ENCODE measurements at regions not wholly inside any gene's neighbourhood (a gene's known extent, or its start where the extent isn't known, plus 50 kb on each side); places are given as distances from the start of the nearest gene placed in this dataset.

DNA sequence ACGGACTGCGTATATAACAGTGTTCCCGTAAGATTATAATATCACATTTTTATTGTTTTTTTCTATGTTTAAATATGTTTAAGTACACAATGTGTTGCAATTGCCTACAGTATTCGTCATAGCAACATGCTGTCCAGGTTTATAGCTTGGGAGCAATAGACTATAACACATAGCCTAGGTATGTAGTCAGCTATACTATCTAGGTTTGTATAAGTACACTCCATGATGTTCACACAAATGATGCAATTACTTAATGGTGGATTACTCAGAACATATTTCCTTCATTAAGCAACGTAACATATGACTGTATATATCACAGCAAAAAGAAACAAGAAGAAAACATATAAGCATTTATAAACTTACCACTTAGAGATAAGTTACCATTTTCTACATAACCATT is 160.0 kb downstream of the CBLN1 start:
- no peak for DNase-seq

- DNase-seq = no peak
Measured at GRCh38 chr16:49120631-49121030, 161.0 kb downstream of the CBLN1 start.

GRCh38 chr16:49116873-49117272 is 164.8 kb downstream of the CBLN1 start:
- no peak for DNase-seq

DNA sequence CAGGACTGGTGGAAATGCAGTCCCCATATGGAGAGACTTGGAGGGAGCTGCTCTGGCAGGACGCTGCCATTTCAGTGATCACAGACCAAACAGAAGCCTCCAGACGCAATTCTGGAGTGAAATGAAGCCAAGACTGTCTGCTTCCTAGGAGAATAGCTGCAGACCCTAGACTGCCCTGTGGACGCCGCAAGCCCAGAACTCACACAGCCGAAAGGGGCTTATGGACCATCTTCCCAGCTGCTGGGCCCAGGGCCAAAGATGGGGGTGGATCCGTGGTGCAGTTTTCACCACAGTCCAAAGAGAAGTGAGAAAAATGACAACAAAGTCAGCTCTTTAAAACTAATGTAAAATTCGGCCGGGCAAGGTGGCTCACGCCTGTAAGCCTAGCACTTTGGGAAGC is 165.7 kb downstream of the CBLN1 start:
- no peak for DNase-seq

DNA sequence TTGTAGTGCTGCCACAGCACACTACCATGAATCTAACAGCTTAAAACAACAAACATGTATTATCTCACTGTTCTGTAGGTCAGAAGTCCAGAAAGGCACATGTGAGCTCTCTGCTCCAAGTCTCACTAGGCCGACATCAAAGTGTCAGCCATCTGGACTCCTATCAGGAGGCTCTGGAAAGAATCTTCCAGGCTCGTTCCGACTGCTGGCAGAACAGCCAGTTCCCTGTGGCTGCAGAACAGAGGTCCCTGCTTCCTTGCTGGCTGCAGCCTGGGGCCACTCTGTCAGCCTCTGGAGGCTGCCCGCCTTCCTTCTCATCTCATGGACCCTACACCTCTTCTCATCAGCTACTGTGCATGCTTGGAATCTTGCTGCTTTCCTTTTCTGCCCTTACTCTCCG is 168.9 kb downstream of the CBLN1 start:
- DNase-seq = no peak

DNA sequence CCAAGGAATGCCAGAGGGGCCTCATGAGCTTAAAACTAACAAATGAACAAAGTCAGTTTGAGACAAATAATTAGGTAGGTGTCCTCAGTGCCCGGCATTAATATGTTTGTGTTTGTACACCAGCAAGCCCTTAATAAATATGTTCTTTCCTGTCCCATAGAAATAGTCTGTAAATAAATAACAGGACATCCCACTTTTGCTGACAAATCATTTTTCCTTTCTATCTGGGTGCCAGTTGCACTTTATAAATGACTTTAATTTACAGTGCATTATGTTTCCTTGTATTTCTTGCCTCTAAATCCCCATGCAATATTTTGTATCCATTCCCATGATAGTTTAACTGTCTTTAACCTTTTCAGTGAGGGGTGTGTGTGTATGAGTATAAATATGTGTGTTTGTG is 170.3 kb downstream of the CBLN1 start:
- no peak for DNase-seq

GRCh38 chr16:49108611-49109010 is 173.0 kb downstream of the CBLN1 start:
- no peak for DNase-seq

- no peak for DNase-seq
Measured at GRCh38 chr16:49103298-49103697, 178.3 kb downstream of the CBLN1 start.

- no peak for DNase-seq
Measured at GRCh38 chr16:49101997-49102396, 179.6 kb downstream of the CBLN1 start.

GRCh38 chr16:49100366-49100765 is 181.3 kb downstream of the CBLN1 start:
- DNase-seq = no peak

- no peak for DNase-seq
Measured at GRCh38 chr16:49097964-49098363, 183.7 kb downstream of the CBLN1 start.

DNA sequence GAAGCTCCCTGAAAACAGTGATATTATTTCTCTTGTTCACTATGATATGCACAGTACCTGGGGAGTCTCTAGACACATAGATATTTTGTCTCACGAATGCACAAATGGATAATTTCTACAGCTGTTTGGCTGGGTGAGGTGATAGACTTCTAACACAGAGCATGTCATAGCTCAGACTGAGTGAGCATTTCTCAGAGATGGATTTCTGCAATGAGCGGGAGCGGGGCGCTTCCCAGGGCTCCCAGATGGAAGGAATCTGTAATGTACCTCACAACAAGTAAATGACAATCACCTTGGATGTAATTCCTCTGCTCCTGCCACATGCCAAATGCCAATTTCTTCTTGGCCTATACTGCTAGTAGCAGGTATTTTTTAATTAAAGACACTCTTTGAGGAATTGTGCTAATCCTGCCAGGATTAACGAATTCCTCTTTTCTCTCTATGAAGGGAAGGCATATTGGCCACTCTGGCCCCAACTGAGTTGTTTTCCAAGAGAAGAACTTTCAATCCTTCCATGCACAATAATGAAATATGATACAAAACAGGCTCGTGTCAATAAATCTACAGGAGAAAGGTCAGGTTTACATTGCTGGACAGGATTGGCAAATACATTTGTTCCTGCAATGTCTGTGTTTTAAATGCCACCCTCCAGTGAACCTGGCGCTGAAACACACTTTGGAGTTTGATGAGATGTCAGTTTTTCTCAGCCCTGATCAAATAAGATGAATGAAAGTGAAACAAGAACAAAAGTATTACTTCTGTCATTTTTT is 185.3 kb downstream of the CBLN1 start:
- no peak for DNase-seq

- DNase-seq = no peak
Measured at GRCh38 chr16:49095539-49095938, 186.1 kb downstream of the CBLN1 start.

- DNase-seq = no peak
Measured at GRCh38 chr16:49094471-49094870, 187.2 kb downstream of the CBLN1 start.

DNA sequence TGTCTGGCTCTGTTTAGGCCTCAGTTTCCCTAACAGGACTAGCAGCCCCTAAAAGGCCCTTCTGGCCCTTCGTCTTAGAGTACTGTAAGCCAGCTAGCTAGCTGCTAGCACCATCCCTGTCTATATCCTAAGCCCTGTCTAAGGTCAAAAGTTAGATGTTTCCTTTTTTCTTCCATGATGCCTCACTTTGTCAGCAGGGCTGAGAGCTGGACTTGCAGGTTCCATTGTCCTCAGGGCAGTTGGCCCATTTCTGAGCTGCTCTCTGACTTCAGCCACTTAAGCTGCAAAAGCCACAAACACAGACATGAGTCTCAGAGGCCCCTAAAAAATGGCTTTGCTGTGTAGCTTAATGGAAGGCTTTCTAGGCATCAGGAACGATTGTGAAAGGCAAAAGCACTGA is 187.7 kb downstream of the CBLN1 start:
- no peak for DNase-seq

GRCh38 chr16:49092704-49093103 is 188.9 kb downstream of the CBLN1 start:
- no peak for DNase-seq

GRCh38 chr16:49089533-49089932 is 192.1 kb downstream of the CBLN1 start:
- DNase-seq = no peak

DNA sequence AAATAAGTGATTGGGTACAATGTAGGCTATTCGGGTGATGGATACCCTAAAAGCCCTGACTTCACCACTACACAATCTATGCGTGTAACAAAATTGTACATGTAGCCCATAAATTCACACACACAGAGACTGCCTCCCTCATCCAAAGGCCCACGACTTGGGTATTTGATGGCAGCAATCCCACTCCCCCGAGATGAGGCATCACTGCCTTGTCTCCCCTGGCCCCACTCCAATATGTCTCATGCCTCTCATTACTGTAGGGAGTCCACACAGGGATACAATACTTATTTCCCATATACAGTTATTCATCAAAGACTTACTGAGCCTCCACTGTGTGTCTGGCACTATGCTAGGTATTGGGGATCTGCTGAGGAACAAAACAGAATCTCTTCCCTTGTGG is 192.6 kb downstream of the CBLN1 start:
- no peak for DNase-seq

DNA sequence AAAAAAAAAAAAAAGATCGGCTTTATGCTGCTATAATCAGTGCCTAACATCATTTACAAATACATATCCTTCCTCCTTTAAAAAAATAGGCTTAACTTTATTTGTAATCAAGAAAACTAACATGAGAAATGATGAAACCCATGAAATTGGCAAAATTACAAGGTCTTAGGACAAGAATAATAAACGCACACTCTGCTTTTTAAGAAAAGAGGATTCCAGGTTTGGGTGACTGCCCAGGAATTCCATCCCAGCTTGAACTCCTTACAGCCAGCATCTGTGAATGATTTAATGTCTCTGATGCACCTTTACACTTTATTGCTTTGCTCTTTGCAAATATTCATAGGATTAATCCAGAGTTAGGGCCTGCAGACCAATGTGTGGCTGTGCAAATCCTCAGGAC is 196.0 kb downstream of the CBLN1 start:
- DNase-seq = no peak

- no peak for DNase-seq
Measured at GRCh38 chr16:49084628-49085390, 196.8 kb downstream of the CBLN1 start.

DNA sequence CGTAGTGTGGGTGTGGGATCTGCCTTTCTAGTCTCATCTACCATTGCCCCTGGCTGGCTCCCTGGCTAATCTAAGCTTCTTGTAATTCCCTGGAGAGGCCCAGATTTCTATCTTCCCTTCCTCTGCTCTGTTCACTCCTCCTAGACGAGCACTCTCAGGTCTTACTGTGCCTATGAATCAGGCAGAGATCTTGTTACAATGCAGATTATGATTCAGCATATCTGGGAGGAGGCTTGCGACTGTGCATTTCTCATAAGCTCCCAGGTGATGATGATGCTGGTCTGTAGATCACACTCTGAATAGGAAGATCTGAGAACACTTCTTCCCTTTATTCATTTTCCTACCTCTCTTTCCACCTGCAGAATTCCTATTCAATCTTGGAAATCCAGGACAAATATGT is 200.1 kb downstream of the CBLN1 start:
- no peak for DNase-seq

- no peak for DNase-seq
Measured at GRCh38 chr16:49081086-49081485, 200.6 kb downstream of the CBLN1 start.

DNA sequence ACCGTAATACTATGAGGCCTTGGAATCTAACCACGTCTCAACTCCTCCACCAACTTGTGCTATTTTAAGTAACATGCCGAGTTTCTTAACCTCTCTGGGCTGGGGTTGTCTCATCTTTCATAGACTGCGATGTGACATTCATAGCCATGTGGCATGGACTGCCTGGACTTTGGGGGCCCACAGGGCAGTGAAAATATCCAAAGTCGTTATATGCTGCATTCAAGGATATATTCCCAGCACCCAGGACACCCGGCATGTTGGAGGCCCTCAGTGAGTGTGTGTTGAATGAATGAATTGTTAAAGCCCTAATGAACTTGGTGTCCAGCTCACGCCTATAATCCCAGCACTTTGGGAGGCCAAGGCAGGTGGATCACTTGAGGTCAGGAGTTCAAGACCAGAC is 203.1 kb downstream of the CBLN1 start:
- no peak for DNase-seq

GRCh38 chr16:49078104-49078503 is 203.5 kb downstream of the CBLN1 start:
- DNase-seq = no peak

GRCh38 chr16:49075709-49076108 is 205.9 kb downstream of the CBLN1 start:
- DNase-seq = no peak

Data from hematopoietic multipotent progenitor cell treated with erythropoietin and hydrocortisone succinate and interleukin-3 and kit ligand, for 8 days (in vitro differentiated cells).